Liver (tissue), 8 donors: ENCODE measurements at regions not wholly inside any gene's neighbourhood (a gene's known extent, or its start where the extent isn't known, plus 50 kb on each side); places are given as distances from the start of the nearest gene placed in this dataset.

ENCODE experiments used
- DNase-seq: peaks from one replicate; pipeline ENCODE4 v3.0.0-alpha.2; 2017; ENCODE audit warnings: low spot score
- H3K27ac ChIP-seq, 2 donors: one replicate each; pipeline ENCODE4 v1.7.0; 2013; ENCODE audit warnings: inconsistent platforms in 2 of 2, low read length in 2 of 2, control low read depth in 1 of 2, low read depth in 1 of 2, mild to moderate bottlenecking in 1 of 2
- H3K27me3 ChIP-seq, 4 donors: one replicate each; pipeline versions ENCODE4 v1.6.1 to v1.7.0; 2013; ENCODE audit warnings: low read length in 3 of 4, inconsistent platforms in 1 of 4, mild to moderate bottlenecking in 1 of 4, moderate library complexity in 1 of 4; ENCODE audit not compliant: control insufficient read depth in 4 of 4, insufficient read depth in 4 of 4
- H3K36me3 ChIP-seq, 4 donors: one replicate each; pipeline versions ENCODE4 v1.6.1 to v1.7.0; 2013; ENCODE audit warnings: low read length in 3 of 4, mild to moderate bottlenecking in 3 of 4, low read depth in 1 of 4, moderate library complexity in 1 of 4; ENCODE audit not compliant: control insufficient read depth in 4 of 4, insufficient read depth in 3 of 4
- H3K4me1 ChIP-seq, 4 donors: one replicate each; pipeline versions ENCODE4 v1.6.1 to v1.7.0; 2013; ENCODE audit warnings: low read length in 3 of 4, mild to moderate bottlenecking in 3 of 4, moderate library complexity in 1 of 4; ENCODE audit not compliant: control insufficient read depth in 4 of 4, insufficient read depth in 4 of 4
- H3K4me3 ChIP-seq, 3 donors: one replicate each; pipeline versions ENCODE4 v1.6.1 to v1.7.0; 2013; ENCODE audit warnings: low read length in 3 of 3, control low read depth in 1 of 3, low read depth in 1 of 3, mild to moderate bottlenecking in 1 of 3
- H3K9ac ChIP-seq, 2 donors: one replicate each; pipeline ENCODE4 v1.7.0; 2013; ENCODE audit warnings: low read length in 2 of 2, mild to moderate bottlenecking in 2 of 2, moderate library complexity in 2 of 2, control low read depth in 1 of 2, low read depth in 1 of 2
- H3K9me3 ChIP-seq, 4 donors: one replicate each; pipeline versions ENCODE4 v1.6.1 to v1.7.0; 2013; ENCODE audit warnings: low read length in 3 of 4; ENCODE audit not compliant: control insufficient read depth in 4 of 4
- ATF3 ChIP-seq: IDR thresholded peaks from 2 replicates; pipeline ENCODE4 v1.6.1; 2016; ENCODE audit warnings: antibody characterized with exemption
- CTCF ChIP-seq: fragments of 150-350 bp; IDR thresholded peaks from 2 replicates; pipeline ENCODE4 v1.5.1; 2017; ENCODE audit warnings: improper control_type of control experiment, low read depth, low read length; ENCODE audit not compliant: missing input control
- EGR1 ChIP-seq, 2 donors: IDR thresholded peaks; 2 replicates each; pipeline ENCODE4 v1.6.1; 2016 to 2018; ENCODE audit warnings: antibody characterized with exemption in 2 of 2, low read depth in 2 of 2
- FOXA1 ChIP-seq: IDR thresholded peaks from 2 replicates; pipeline ENCODE4 v1.6.1; 2016; ENCODE audit warnings: antibody characterized with exemption
- GABPA ChIP-seq, 2 donors: IDR thresholded peaks in 1 of 2; conservative IDR thresholded peaks in 1 of 2; 2 replicates each; pipeline ENCODE4 v1.6.1; 2016; ENCODE audit warnings: antibody characterized with exemption in 2 of 2, mild to moderate bottlenecking in 1 of 2, moderate library complexity in 1 of 2
- HNF4A ChIP-seq, 2 donors: conservative IDR thresholded peaks; 2 replicates each; pipeline ENCODE4 v1.6.1; 2016; ENCODE audit warnings: antibody characterized with exemption in 2 of 2, mild to moderate bottlenecking in 2 of 2
- HNF4G ChIP-seq: IDR thresholded peaks from 2 replicates; pipeline ENCODE4 v1.6.1; 2016; ENCODE audit warnings: antibody characterized with exemption
- MAX ChIP-seq: IDR thresholded peaks from 2 replicates; pipeline ENCODE4 v1.6.1; 2016; ENCODE audit warnings: antibody characterized with exemption
- NR2F2 ChIP-seq: IDR thresholded peaks from 2 replicates; pipeline ENCODE4 v1.6.1; 2016; ENCODE audit warnings: antibody characterized with exemption
- RAD21 ChIP-seq, 2 donors: IDR thresholded peaks; 2 replicates each; pipeline ENCODE4 v1.6.1; 2016; ENCODE audit warnings: antibody characterized with exemption in 2 of 2, mild to moderate bottlenecking in 2 of 2
- REST ChIP-seq: IDR thresholded peaks from 2 replicates; pipeline ENCODE4 v1.6.1; 2016; ENCODE audit warnings: antibody characterized with exemption, mild to moderate bottlenecking
- RXRA ChIP-seq, 2 donors: IDR thresholded peaks; 2 replicates each; pipeline ENCODE4 v1.6.1; 2017 to 2018; ENCODE audit warnings: antibody characterized with exemption in 2 of 2, mild to moderate bottlenecking in 1 of 2
- YY1 ChIP-seq: IDR thresholded peaks from 2 replicates; pipeline ENCODE4 v1.6.1; 2016; ENCODE audit warnings: antibody characterized with exemption, mild to moderate bottlenecking
- ZBTB33 ChIP-seq: IDR thresholded peaks from 2 replicates; pipeline ENCODE4 v1.6.1; 2016; ENCODE audit warnings: antibody characterized with exemption
- WGBS: extraction: QIAGEN DNeasy Blood & Tissue Kit; methylation state at CpG from one replicate; pipeline ENCODE4 v1.1.7; 2013; 5-methylcytosine and 5-hydroxymethylcytosine counted together
- donor health status: healthy.
- donor health status: healthy.
- donor health status: healthy.
- donor health status: healthy.
- donor health status: healthy.

- TF ChIP-seq REST: no peak
- no peak for TF ChIP-seq RAD21 (IDR thresholded peaks at IDR 0.05)
- no peak for TF ChIP-seq ATF3
Observed at GRCh38 chr6:71204741-71205140, 83.9 kb upstream of the OGFRL1 start (continued).

GRCh38 chr6:71205336-71205956, 83.2 kb upstream of the OGFRL1 start:
- Histone ChIP-seq H3K27me3 (no peaks in the 10 kb centered on the region), H3K27ac (no peak overlapping the region), H3K36me3 (no peaks in the 10 kb centered on the region), H3K9ac (no peak overlapping the region), H3K4me3 (no peak overlapping the region), H3K9me3 (no peaks in the 10 kb centered on the region), H3K4me1 (no peaks in the 10 kb centered on the region)
- 89% methylated on average over 3 of the region's 3 CpGs for WGBS
- TF ChIP-seq HNF4G: no peak
- no peak for TF ChIP-seq NR2F2
- TF ChIP-seq ZBTB33: no peak
- TF ChIP-seq FOXA1: no peak
- TF ChIP-seq GABPA (IDR thresholded peaks at IDR 0.05 in 1 of 2, conservative IDR thresholded peaks at IDR 0.05 in 1 of 2): no peak
- TF ChIP-seq CTCF: no peak
- no peak for TF ChIP-seq MAX
- TF ChIP-seq RAD21 (IDR thresholded peaks at IDR 0.05): no peak
- no peak for DNase-seq

- Histone ChIP-seq H3K36me3 (no peaks in the 10 kb centered on the region), H3K9me3 (no peaks in the 10 kb centered on the region), H3K4me3 (no peak overlapping the region), H3K27me3 (no peaks in the 10 kb centered on the region), H3K4me1 (no peaks in the 10 kb centered on the region), H3K9ac (no peak overlapping the region), H3K27ac (no peak overlapping the region)
- DNase-seq: no peak
- 83% methylated on average over 2 of the region's 2 CpGs for WGBS
- no peak for TF ChIP-seq YY1
- no peak for TF ChIP-seq HNF4G
- TF ChIP-seq GABPA (IDR thresholded peaks at IDR 0.05 in 1 of 2, conservative IDR thresholded peaks at IDR 0.05 in 1 of 2): no peak
- TF ChIP-seq EGR1 (IDR thresholded peaks at IDR 0.05; ENCODE audit: low read depth in 2 of 2): no peak
- TF ChIP-seq RXRA (IDR thresholded peaks at IDR 0.05): no peak
- TF ChIP-seq FOXA1: no peak
- no peak for TF ChIP-seq ATF3
- no peak for TF ChIP-seq NR2F2
- TF ChIP-seq RAD21 (IDR thresholded peaks at IDR 0.05): no peak
- no peak for TF ChIP-seq HNF4A (conservative IDR thresholded peaks at IDR 0.05)
- no peak for TF ChIP-seq CTCF
- TF ChIP-seq ZBTB33: no peak
Observed at GRCh38 chr6:71206089-71206488, 82.5 kb upstream of the OGFRL1 start.
